ENCODE measurements at regions not wholly inside any gene's neighbourhood (a gene's known extent, or its start where the extent isn't known, plus 50 kb on each side); places are given as distances from the start of the nearest gene placed in this dataset.

DNA sequence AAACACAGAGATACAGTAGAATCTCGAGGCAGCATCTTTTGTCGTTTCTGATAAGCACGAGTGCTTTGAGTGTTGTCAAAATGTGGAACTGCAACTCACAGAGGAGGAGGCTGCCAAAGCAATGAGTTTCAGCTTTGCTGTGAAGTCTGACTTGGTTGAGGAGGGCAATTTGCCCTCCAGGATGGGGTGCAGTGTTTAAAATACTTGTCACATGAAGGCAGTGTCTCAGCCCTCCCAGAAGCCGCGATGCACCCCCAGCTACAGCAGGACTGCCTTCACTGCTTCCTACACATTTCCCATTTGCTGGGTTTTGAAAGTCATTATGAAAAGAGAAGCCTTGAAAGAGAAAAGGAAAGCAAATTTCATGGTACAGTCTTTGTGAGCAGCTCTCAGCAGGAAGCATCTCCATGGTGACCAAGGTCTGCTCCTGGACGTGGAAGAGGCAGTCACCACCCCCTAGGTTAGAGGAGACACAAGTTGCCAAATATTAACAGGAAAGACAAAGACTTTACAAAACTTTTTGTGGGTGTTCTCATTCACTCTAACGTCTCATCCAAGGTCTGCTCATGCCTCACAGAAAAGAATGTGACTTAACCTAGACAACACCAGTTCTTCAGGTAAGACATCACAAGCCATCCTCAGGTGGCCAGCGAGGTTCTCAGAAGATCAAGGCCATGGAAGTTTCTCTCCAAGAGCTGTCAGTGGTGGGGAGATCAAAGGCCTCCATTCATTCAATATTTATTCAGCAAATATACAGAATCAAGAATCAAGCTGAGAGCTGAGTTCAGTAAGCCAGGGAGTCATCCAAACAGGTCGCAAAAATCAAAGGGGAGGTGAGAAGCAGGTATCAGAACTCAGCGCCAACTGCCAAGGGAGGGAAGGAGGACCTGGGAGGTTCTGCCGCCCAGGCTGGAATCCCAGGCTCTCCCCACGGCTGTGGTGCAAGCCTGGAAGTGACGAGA, 476.0 kb downstream of the EIPR1 start:
- Histone ChIP-seq H3K9me3 (ENCODE audit: low read length) (no peaks in the 10 kb centered on the region), H3K9me2 (ENCODE audit: low read depth, low read length) (no peaks in the 10 kb centered on the region), H3K4me2 (ENCODE audit: low read length) (no peak overlapping the region; the same call in 1 of the 2 replicates), H2AFZ (ENCODE audit: low read length) (no peak overlapping the region), H3K4me1 (ENCODE audit: insufficient read depth, low read length, severe bottlenecking) (peaks cover 9% of the 10 kb centered on the region), H3K9ac (ENCODE audit: low read length) (no peak overlapping the region), H4K20me1 (ENCODE audit: insufficient read depth, low read length) (no peaks in the 10 kb centered on the region), H3K79me2 (ENCODE audit: insufficient read depth, low read length) (no peaks in the 10 kb centered on the region), H3K36me3 (ENCODE audit: insufficient read depth, low read length) (no peaks in the 10 kb centered on the region), H3K27me3 (ENCODE audit: insufficient read depth, low read length) (peaks cover 3% of the 10 kb centered on the region; the same call in 1 of the 2 replicates), H3K27ac (ENCODE audit: low read depth, low read length, poor library complexity, severe bottlenecking) (no peak overlapping the region), H3F3A (ENCODE audit: insufficient read depth, low read length) (no peaks in the 10 kb centered on the region), H3K4me3 (ENCODE audit: low read depth, low read length, poor library complexity, severe bottlenecking) (no peak overlapping the region)
- TF ChIP-seq EZH2 (IDR thresholded peaks at IDR 0.05; ENCODE audit: borderline replicate concordance, low read length): no peak
- TF ChIP-seq, protein P1, sequence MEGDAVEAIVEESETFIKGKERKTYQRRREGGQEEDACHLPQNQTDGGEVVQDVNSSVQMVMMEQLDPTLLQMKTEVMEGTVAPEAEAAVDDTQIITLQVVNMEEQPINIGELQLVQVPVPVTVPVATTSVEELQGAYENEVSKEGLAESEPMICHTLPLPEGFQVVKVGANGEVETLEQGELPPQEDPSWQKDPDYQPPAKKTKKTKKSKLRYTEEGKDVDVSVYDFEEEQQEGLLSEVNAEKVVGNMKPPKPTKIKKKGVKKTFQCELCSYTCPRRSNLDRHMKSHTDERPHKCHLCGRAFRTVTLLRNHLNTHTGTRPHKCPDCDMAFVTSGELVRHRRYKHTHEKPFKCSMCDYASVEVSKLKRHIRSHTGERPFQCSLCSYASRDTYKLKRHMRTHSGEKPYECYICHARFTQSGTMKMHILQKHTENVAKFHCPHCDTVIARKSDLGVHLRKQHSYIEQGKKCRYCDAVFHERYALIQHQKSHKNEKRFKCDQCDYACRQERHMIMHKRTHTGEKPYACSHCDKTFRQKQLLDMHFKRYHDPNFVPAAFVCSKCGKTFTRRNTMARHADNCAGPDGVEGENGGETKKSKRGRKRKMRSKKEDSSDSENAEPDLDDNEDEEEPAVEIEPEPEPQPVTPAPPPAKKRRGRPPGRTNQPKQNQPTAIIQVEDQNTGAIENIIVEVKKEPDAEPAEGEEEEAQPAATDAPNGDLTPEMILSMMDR (IDR thresholded peaks at IDR 0.05; ENCODE audit: low read length): no peak

DNA sequence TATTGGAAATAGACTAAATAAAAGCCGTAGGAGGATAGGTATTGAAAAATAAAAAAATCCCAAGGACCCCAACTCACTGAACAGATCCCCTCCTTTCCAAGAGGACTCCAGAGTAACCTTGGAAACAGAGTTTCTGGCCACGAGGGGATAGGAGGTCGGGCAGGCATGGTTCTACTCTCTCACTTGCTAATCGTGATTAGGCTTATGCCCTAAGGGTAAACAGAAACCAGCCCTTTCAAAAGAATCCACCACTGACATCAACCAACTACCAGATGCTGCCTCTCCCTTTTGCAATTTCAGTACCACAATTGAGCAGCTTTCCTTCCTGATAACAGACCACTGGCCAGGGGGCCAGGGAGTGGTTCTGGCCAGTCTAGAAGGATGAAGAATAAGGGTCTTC, 477.8 kb downstream of the EIPR1 start:
- H3F3A ChIP-seq (ENCODE audit: insufficient read depth, low read length): no peaks in the 10 kb centered on the region
- no peak overlapping the region for H3K4me3 ChIP-seq (ENCODE audit: low read depth, low read length, poor library complexity, severe bottlenecking)
- H3K4me2 ChIP-seq (ENCODE audit: low read length): no peak overlapping the region
- H4K20me1 ChIP-seq (ENCODE audit: insufficient read depth, low read length): no peaks in the 10 kb centered on the region
- H3K9me2 ChIP-seq (ENCODE audit: low read depth, low read length): no peaks in the 10 kb centered on the region
- no peaks in the 10 kb centered on the region for H3K79me2 ChIP-seq (ENCODE audit: insufficient read depth, low read length)
- H3K9ac ChIP-seq (ENCODE audit: low read length): no peak overlapping the region
- H2AFZ ChIP-seq (ENCODE audit: low read length): no peak overlapping the region
- no peak overlapping the region for H3K27ac ChIP-seq (ENCODE audit: low read depth, low read length, poor library complexity, severe bottlenecking)
- H3K36me3 ChIP-seq (ENCODE audit: insufficient read depth, low read length): no peaks in the 10 kb centered on the region
- no peaks in the 10 kb centered on the region for H3K9me3 ChIP-seq (ENCODE audit: low read length)
- TF ChIP-seq, protein P1 (IDR thresholded peaks at IDR 0.05; ENCODE audit: low read length): no peak
- TF ChIP-seq EZH2 (IDR thresholded peaks at IDR 0.05; ENCODE audit: borderline replicate concordance, low read length): no peak
- peaks cover 3% of the 10 kb centered on the region; the same call in 1 of the 2 replicates for H3K27me3 ChIP-seq (ENCODE audit: insufficient read depth, low read length)
- peaks cover 9% of the 10 kb centered on the region for H3K4me1 ChIP-seq (ENCODE audit: insufficient read depth, low read length, severe bottlenecking)

DNA sequence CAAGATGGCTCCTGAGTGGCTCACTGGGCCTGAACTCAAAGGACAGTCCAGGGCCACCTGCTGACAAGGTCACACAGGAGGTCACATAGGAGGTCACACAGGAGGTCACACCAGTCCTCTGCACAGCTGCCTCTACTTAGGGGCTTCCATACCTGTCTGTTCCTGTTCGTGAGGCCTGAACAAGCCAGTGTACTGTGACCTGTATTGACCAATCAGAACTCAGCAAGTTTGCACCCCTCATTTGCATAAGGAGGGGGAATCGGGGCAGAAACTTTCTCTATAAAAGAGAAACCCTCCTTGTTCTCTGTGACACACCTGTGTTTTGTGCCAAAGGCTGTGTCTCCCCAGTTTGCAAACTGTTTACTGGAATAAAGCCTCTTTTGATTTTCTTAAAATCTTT, 478.9 kb downstream of the EIPR1 start:
- TF ChIP-seq, protein P1 (IDR thresholded peaks at IDR 0.05; ENCODE audit: low read length): no peak
- no peak for TF ChIP-seq EZH2 (IDR thresholded peaks at IDR 0.05; ENCODE audit: borderline replicate concordance, low read length)
- no peak overlapping the region for H3K4me3 ChIP-seq (ENCODE audit: low read depth, low read length, poor library complexity, severe bottlenecking)
- no peaks in the 10 kb centered on the region for H3K27me3 ChIP-seq (ENCODE audit: insufficient read depth, low read length)
- H3K9ac ChIP-seq (ENCODE audit: low read length): no peak overlapping the region
- H2AFZ ChIP-seq (ENCODE audit: low read length): no peak overlapping the region
- no peaks in the 10 kb centered on the region for H4K20me1 ChIP-seq (ENCODE audit: insufficient read depth, low read length)
- H3K36me3 ChIP-seq (ENCODE audit: insufficient read depth, low read length): no peaks in the 10 kb centered on the region
- H3K79me2 ChIP-seq (ENCODE audit: insufficient read depth, low read length): no peaks in the 10 kb centered on the region
- H3F3A ChIP-seq (ENCODE audit: insufficient read depth, low read length): no peaks in the 10 kb centered on the region
- H3K4me1 ChIP-seq (ENCODE audit: insufficient read depth, low read length, severe bottlenecking): peaks cover 9% of the 10 kb centered on the region
- no peak overlapping the region for H3K4me2 ChIP-seq (ENCODE audit: low read length)
- H3K27ac ChIP-seq (ENCODE audit: low read depth, low read length, poor library complexity, severe bottlenecking): no peak overlapping the region
- no peaks in the 10 kb centered on the region for H3K9me2 ChIP-seq (ENCODE audit: low read depth, low read length)
- no peaks in the 10 kb centered on the region for H3K9me3 ChIP-seq (ENCODE audit: low read length)
